GM13976 (cell line): ENCODE measurements at regions not wholly inside any gene's neighbourhood (a gene's known extent, or its start where the extent isn't known, plus 50 kb on each side); places are given as distances from the start of the nearest gene placed in this dataset.

Source experiments
- DNase-seq: peaks from one replicate; pipeline ENCODE4 v3.0.0; 2012; ENCODE audit warnings: low spot score
- in situ Hi-C: fragments of 300-500 bp; cut with MboI; formaldehyde crosslinking; loops from one replicate; pipeline ENCODE4 v1.12.0; 2022; ENCODE audit warnings: low sequenced_read_pairs, mixed read lengths, inconsistent platforms; ENCODE audit not compliant: unreplicated experiment
- TF ChIP-seq, protein P1 (sequence below): IDR thresholded peaks from 2 replicates; pipeline ENCODE4 v1.5.1; 2012; ENCODE audit warnings: borderline replicate concordance, mild to moderate bottlenecking; ENCODE audit not compliant: insufficient read depth; ENCODE audit errors: extremely low read depth, missing control alignments, control extremely low read depth

DNA sequence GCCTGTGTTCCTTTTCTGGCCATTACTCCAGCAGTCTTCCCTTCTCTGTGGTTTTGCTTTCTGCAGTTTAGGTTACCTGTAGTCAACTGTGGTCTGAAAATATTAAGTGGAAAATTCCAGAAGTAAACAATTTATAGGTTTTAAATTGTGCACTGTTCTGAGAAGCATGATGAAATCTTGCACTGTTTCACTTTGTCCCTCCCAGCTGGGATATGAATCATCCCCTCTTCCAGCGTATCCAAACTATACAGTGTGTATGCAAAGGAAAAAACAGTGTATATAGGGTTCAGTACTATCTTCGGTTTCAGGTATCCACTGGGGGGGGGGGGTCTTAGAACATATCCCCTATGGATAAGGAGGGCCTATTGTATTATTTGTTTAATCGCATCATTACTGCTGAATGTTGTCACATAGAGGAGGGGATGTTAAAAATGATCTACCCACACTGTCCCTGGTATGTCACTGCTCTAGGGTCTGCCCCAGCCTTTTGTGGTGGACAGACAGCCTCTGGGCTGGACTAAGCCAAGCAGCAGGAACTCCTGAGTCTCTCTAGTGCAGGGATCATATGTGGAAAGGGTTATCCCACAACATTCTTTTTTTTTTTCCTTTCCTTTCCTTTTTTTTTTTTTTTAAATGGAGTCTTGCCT, 109.1 kb upstream of the MAX start:
- in situ Hi-C loops, result no loop called here
- DNase-seq, result no peak
- TF ChIP-seq, protein P1, sequence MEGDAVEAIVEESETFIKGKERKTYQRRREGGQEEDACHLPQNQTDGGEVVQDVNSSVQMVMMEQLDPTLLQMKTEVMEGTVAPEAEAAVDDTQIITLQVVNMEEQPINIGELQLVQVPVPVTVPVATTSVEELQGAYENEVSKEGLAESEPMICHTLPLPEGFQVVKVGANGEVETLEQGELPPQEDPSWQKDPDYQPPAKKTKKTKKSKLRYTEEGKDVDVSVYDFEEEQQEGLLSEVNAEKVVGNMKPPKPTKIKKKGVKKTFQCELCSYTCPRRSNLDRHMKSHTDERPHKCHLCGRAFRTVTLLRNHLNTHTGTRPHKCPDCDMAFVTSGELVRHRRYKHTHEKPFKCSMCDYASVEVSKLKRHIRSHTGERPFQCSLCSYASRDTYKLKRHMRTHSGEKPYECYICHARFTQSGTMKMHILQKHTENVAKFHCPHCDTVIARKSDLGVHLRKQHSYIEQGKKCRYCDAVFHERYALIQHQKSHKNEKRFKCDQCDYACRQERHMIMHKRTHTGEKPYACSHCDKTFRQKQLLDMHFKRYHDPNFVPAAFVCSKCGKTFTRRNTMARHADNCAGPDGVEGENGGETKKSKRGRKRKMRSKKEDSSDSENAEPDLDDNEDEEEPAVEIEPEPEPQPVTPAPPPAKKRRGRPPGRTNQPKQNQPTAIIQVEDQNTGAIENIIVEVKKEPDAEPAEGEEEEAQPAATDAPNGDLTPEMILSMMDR, result no peak

DNA sequence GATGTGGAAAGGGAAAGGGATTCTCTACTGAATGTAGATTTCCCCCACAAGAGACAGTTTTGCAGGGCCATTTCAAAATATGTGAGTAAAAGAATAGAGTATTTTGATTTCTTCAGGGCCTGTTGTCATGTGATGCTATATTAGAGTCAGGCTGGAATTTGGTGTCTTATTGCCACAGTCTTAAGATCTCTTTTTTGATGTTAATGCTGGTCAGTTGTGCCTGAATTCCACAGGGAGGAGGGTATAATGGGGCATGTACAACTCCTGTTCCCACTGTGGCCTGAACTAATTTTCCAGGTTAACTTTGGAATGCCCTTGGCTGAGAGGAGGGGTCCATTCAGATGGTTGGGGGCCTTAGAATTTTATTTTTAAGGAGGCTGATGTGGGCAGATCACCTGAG, 111.0 kb upstream of the MAX start:
- in situ Hi-C loops, result no loop called here

DNA sequence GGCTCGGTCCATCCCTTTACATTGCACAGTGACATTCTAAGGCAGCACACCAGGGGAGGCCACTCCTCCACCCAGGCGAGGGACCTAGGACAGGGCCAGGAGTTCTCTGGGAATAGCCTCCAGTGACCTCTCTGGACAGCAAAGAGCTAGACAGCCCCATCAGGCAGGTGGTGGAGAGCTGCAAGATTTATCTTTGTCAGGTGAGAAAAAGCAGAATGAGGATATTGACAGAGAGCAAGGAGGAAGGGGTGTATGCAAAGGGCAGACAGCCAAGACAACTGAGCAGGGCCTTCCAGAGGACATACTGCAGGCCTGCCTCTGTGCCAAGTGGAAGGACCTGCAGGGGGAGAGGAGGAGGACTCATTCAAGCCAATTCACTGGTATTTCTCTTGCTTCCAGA, 112.4 kb upstream of the MAX start:
- in situ Hi-C loops, result no loop called here
- DNase-seq, result no peak
- TF ChIP-seq, protein P1, result no peak

More for the DNA sequence above, 111.0 kb upstream of the MAX start:
- TF ChIP-seq, protein P1, result no peak
- DNase-seq, result no peak

DNA sequence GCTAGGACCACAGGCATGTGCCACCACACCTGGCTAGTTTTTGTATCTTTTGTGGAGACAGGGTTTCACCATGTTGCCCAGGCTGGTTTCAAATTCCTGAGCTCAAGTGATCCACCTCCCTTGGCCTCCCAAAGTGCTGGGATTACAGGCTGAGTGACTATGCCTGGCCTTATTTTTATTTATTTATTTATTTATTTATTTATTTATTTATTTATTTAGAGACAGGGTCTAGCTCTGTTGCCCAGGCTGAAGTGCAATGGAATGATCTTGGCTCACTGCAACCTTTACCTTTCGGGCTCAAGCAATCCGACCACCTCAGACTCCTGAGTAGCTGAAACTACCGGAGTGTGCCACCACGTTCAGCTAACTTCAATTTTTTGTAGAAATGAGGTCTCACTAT, 117.0 kb upstream of the MAX start:
- in situ Hi-C loops, result no loop called here
- DNase-seq, result no peak
- TF ChIP-seq, protein P1, result no peak

DNA sequence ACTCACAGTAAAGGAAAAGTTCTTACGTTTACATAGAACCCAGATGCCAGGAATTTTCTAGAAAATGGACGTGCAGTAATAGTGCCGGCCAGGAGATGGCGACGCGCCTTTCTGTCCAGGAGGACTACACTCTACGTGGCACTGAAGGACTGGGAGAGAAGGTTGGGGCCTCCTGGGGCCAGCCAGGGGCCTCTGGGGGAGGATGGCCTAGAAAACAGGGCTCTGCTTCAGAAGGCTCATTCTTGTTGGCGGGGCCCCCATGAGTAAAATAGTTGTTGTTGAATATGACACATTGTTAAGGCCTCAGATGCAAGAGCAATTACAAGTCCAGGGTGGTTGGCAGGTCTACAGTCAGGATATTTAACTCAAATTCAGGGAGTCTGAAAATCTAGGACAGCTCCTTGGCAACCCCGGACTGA, 120.1 kb upstream of the MAX start:
- TF ChIP-seq, protein P1, result peak; percentile 64

DNA sequence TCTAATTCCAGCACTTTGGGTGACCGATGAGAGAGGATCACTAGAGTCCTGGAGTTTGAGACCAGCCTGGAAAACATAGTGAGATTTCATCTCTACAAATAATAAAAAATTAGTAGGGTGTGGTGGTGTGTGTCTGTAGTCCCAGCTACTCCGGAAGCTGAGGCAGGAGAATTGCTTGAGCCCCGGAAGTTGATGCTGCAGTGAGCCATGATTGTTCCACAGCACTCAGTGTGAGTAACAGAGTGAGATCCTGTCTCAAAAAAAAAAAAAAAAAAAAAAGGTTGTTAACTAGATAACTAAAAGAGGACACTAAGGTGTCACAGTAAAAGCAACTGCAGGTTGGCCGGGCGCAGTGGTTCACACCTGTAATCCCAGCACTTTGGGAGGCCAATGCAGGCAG, 121.3 kb upstream of the MAX start:
- in situ Hi-C loops, result loop anchor here (10.0 kb wide), 1 partner anchor 191 kb away; the partner anchor contains the start of gene FUT8
- TF ChIP-seq, protein P1, result no peak
- no peak for DNase-seq

More for the DNA sequence above, 120.1 kb upstream of the MAX start:
- DNase-seq, result peak; percentile 67
- in situ Hi-C loops, result loop anchor here (10.0 kb wide), 1 partner anchor 192 kb away; the partner anchor contains the start of gene FUT8
